ENCODE measurements at regions not wholly inside any gene's neighbourhood (a gene's known extent, or its start where the extent isn't known, plus 50 kb on each side); places are given as distances from the start of the nearest gene placed in this dataset.

- TF ChIP-seq CTCF (IDR thresholded peaks at IDR 0.05) (no peak), GATA3 (IDR thresholded peaks at IDR 0.05; ENCODE audit: borderline replicate concordance) (no peak), SREBF2 (IDR thresholded peaks at IDR 0.05) (no peak), CEBPB (IDR thresholded peaks at IDR 0.05) (no peak), TFCP2L1 (CRISPR knock-in tag; IDR thresholded peaks at IDR 0.05) (no peak), RAD21 (conservative IDR thresholded peaks at IDR 0.05 in 1 of 2, IDR thresholded peaks at IDR 0.05 in 1 of 2) (no peak), REST (IDR thresholded peaks at IDR 0.05) (no peak), POLR2A (IDR thresholded peaks at IDR 0.05; ENCODE audit: low read length) (no peak), MAX (IDR thresholded peaks at IDR 0.05) (no peak), EP300 (IDR thresholded peaks at IDR 0.05) (no peak), EHMT2 (IDR thresholded peaks at IDR 0.05; ENCODE audit: low read depth) (no peak)
Observed at GRCh38 chr5:8827696-8828095, 718.2 kb downstream of the SEMA5A start.
